Endothelial cell (in vitro differentiated cells): ENCODE measurements at regions not wholly inside any gene's neighbourhood (a gene's known extent, or its start where the extent isn't known, plus 50 kb on each side); places are given as distances from the start of the nearest gene placed in this dataset.

Experiments used
- DNase-seq: peaks from one replicate; pipeline ENCODE4 v3.0.0; 2021; ENCODE audit warnings: low spot score
- H3K27ac Mint-ChIP-seq: one replicate; pipeline ENCODE4 v1.8.0; 2021; ENCODE audit warnings: mixed read lengths, inconsistent platforms; ENCODE audit not compliant: unreplicated experiment
- H3K27me3 Mint-ChIP-seq: one replicate; pipeline ENCODE4 v1.8.0; 2021; ENCODE audit warnings: mild to moderate bottlenecking, moderate library complexity, mixed read lengths, inconsistent platforms; ENCODE audit not compliant: unreplicated experiment
- H3K36me3 Mint-ChIP-seq: one replicate; pipeline ENCODE4 v1.8.0; 2021; ENCODE audit warnings: mild to moderate bottlenecking, low read depth, mixed read lengths, inconsistent platforms; ENCODE audit not compliant: unreplicated experiment
- H3K4me1 Mint-ChIP-seq: one replicate; pipeline ENCODE4 v1.8.0; 2021; ENCODE audit warnings: mild to moderate bottlenecking, mixed read lengths, inconsistent platforms; ENCODE audit not compliant: unreplicated experiment
- H3K4me3 Mint-ChIP-seq: one replicate; pipeline ENCODE4 v1.8.0; 2021; ENCODE audit warnings: mild to moderate bottlenecking, mixed read lengths, inconsistent platforms; ENCODE audit not compliant: unreplicated experiment
- H3K9me3 Mint-ChIP-seq: one replicate; pipeline ENCODE4 v1.8.0; 2021; ENCODE audit warnings: mixed read lengths, inconsistent platforms; ENCODE audit not compliant: unreplicated experiment
- CTCF ChIP-seq: fragments of 200-600 bp; sonication (generic); IDR thresholded peaks from one replicate; pipeline ENCODE4 v1.5.0; 2021; ENCODE audit warnings: antibody characterized with exemption; ENCODE audit not compliant: unreplicated experiment

DNA sequence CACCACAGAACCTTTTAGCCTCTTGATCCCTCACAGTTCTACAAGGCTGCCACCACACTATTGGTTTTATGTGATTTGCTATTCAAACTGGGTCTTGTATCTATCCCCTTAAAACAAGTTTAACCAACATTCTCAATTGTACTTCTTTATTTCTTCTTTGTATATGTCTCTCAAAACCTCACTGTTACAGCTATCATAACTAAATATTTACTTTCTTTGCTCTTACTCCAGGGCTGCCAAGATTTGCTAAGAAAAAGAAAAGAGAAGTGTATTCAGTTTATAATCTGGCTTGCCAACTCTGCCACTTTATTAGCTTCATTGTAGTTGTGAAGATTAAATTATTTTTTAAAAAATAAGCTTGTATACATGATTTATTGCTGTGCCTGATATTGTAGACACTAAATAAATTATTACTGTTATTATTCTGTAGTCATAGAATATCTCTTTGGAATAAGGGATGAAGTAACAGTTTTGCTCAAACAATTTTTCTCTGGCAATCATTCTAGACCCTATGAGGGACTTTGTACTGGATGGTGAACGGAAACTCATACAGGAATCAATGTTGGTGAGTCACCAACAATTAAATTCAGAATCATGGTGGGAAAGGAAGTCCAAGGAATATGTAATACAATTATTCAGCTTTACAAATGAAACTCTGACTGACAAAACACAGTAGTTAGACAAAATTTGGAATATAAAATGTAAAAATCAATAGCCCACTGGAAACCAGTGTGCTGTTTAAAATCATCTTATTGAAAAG, 127.1 kb upstream of the DCAF8L1 start:
- no peaks in the 10 kb centered on the region for H3K4me1 Mint-ChIP-seq
- no peak for DNase-seq
- no peak overlapping the region for H3K4me3 Mint-ChIP-seq
- H3K36me3 Mint-ChIP-seq = no peaks in the 10 kb centered on the region
- no peaks in the 10 kb centered on the region for H3K9me3 Mint-ChIP-seq
- no peaks in the 10 kb centered on the region for H3K27me3 Mint-ChIP-seq
- no peak for TF ChIP-seq CTCF
- H3K27ac Mint-ChIP-seq = no peak overlapping the region

- H3K4me1 Mint-ChIP-seq = no peaks in the 10 kb centered on the region
- no peak for DNase-seq
- no peak overlapping the region for H3K27ac Mint-ChIP-seq
- no peaks in the 10 kb centered on the region for H3K27me3 Mint-ChIP-seq
- H3K9me3 Mint-ChIP-seq = no peaks in the 10 kb centered on the region
- H3K4me3 Mint-ChIP-seq = no peak overlapping the region
- no peak for TF ChIP-seq CTCF
- no peaks in the 10 kb centered on the region for H3K36me3 Mint-ChIP-seq
These were observed 117.9 kb upstream of the DCAF8L1 start for GRCh38 chrX:28099166-28099565.

GRCh38 chrX:28085653-28086052, 104.4 kb upstream of the DCAF8L1 start:
- H3K27me3 Mint-ChIP-seq = peaks cover 1% of the 10 kb centered on the region
- no peak overlapping the region for H3K27ac Mint-ChIP-seq
- H3K4me1 Mint-ChIP-seq = no peaks in the 10 kb centered on the region
- H3K9me3 Mint-ChIP-seq = no peaks in the 10 kb centered on the region
- H3K36me3 Mint-ChIP-seq = no peaks in the 10 kb centered on the region
- no peak for DNase-seq
- TF ChIP-seq CTCF = no peak
- no peak overlapping the region for H3K4me3 Mint-ChIP-seq

DNA sequence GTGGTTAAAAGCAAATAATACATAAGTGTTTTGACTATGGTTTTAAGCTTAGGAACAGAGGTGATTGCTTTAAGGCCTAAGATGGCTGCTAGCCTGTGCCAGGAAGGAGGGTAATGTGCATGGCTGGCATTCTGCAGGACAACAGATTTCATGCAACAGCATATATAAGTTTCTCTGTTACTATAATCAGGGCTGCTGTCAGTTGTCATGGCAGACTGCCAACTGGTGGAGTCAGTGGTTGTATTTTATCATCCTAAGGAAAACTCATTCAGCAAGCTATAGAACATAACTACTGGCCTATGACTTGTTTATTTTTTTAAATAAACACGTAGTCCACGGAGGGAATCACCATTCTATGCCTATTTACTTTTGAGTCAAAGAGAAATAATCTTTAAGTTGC, 77.7 kb upstream of the DCAF8L1 start:
- no peaks in the 10 kb centered on the region for H3K9me3 Mint-ChIP-seq
- H3K4me1 Mint-ChIP-seq = no peaks in the 10 kb centered on the region
- no peak for TF ChIP-seq CTCF
- no peaks in the 10 kb centered on the region for H3K27me3 Mint-ChIP-seq
- no peaks in the 10 kb centered on the region for H3K36me3 Mint-ChIP-seq
- H3K4me3 Mint-ChIP-seq = no peak overlapping the region
- no peak overlapping the region for H3K27ac Mint-ChIP-seq
- DNase-seq = no peak

GRCh38 chrX:28042826-28043564, 61.7 kb upstream of the DCAF8L1 start:
- no peak overlapping the region for H3K27ac Mint-ChIP-seq
- DNase-seq = no peak
- no peaks in the 10 kb centered on the region for H3K9me3 Mint-ChIP-seq
- H3K36me3 Mint-ChIP-seq = no peaks in the 10 kb centered on the region
- no peaks in the 10 kb centered on the region for H3K27me3 Mint-ChIP-seq
- H3K4me1 Mint-ChIP-seq = no peaks in the 10 kb centered on the region
- H3K4me3 Mint-ChIP-seq = no peak overlapping the region
- TF ChIP-seq CTCF = no peak
